Stimulated activated CD8-positive, alpha-beta memory T cell treated with anti-CD3 and anti-CD28 coated beads, Interleukin-7, amount 100 ng/mL, for 48 hours (primary cell): ENCODE measurements at regions not wholly inside any gene's neighbourhood (a gene's known extent, or its start where the extent isn't known, plus 50 kb on each side); places are given as distances from the start of the nearest gene placed in this dataset.
"Not testable (repeated sequence)": the region's sequence is repeated elsewhere in the genome, so short reads cannot be mapped to it uniquely, and the experiment has no call there.

ENCODE experiments used
- DNase-seq, 2 donors: peaks; one replicate each; pipeline ENCODE4 v3.0.0-alpha.2; 2020; ENCODE audit warnings: low read depth in 1 of 2; ENCODE audit errors: extremely low read depth in 1 of 2

DNA sequence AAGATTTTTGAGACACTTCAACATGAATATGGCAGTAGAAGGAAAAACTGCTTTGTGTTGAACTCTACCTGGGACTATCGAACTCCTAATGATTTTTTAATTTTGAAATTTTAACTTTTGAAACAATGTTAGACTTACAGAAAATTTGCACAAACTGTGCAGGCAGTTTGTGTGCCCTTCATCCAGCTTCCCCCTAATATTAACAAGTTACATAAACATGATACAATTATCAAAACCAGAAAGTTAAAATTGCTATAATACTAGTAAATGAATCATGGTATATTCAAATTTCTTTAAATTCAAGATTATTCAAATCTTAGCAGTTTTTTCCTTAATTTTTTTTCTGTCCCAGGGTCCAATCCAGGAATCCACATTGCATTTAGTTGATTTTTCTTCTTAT, 278.9 kb downstream of the ADGRL2 start:
- DNase-seq = no peak

GRCh38 chr1:82073659-82074058, 272.9 kb downstream of the ADGRL2 start:
- DNase-seq = no peak

DNA sequence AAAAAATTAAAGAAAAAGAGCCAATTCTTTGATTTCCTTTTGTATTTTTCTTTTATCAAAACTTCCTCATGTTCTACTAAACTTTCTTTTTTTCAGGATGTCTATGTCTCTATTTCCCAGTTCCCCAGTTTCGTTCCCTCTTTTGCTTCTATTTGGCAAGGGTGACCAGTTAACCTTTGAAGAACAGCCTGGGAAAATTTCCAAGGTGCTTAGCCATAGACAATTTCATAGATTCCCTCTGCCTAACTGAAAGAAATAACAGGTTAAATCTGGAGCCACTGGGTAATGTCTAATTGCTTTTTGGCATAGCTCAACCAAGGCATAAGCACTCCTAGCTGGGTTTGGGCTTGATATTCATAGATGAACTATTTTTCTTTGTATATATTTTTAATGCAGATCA, 272.3 kb downstream of the ADGRL2 start:
- DNase-seq = no peak

DNA sequence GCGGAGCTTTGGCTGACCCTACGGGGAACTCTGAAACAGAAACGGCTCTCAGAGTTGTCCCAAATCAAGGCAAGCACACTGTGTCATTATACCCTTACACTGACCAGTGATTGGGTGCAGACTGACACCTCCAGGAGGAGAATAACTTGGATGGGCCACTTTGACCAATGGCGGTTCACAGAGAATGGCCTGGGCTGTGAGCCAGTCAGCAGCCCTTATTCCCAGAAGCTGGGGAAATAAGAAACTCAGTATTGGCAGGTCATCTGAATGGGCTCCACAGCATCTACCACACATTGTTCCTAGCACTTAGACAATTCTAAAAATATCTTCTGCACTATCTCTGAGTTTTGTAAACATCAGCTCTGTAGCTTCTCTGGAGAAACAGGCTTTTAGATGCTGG, 265.2 kb downstream of the ADGRL2 start:
- no peak for DNase-seq

DNA sequence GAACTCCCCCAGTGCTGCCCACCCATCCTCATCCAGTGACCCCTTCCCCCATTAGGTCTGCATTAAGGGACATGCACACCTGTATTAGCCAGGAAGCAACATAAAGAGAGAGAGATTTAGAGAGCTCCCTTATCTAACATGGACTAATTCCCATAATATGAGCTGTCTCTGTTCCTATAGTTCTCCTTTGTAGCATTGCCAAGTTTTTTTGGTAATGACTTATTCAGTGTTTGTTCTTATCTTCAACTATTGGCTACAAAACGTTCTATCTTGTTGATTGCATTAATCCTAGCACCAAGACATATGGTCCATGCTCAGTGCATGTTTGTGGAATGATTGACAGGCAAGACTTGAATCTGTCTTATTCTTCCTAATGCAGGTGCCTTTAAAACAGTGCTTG, 264.0 kb downstream of the ADGRL2 start:
- DNase-seq = no peak

GRCh38 chr1:82062206-82062605, 261.5 kb downstream of the ADGRL2 start:
- no peak for DNase-seq

DNA sequence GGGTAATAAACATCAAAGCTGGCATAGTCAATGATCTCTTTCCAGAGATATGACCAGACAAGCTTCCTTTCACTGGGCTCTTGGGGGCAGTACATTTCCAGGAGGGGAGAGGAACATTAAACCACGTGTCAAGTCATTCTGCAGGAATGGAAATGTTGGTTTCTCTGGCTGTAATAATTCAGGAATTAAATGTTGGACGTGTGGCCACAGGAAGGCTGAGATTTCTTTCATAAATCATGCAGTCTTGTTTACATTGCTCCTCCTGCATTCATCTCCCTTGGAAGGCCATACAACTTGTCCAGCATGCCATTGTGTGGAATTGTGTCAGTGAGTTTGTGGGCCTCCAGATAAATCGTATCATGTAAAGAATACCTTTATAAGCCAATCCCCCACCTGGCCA, 259.2 kb downstream of the ADGRL2 start:
- DNase-seq = no peak

DNA sequence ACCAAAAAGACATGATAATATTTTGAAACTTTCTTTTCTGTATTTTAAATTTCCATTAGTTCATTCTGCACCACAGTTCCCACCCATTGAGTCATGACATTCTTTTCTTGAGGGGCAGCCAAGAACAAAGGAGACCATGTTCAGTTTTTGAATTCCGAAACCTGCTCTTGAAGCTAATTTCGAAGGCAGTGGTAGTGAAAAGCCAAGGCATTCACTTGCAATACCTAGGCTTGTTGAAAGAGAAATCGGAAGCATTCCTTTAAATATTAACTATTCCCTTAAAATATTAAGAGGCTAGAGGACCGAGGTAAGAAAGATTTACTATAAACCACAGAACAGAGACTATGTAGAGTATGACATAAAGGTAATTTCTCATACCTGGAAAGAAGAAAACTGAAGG, 256.3 kb downstream of the ADGRL2 start:
- DNase-seq = no peak

DNA sequence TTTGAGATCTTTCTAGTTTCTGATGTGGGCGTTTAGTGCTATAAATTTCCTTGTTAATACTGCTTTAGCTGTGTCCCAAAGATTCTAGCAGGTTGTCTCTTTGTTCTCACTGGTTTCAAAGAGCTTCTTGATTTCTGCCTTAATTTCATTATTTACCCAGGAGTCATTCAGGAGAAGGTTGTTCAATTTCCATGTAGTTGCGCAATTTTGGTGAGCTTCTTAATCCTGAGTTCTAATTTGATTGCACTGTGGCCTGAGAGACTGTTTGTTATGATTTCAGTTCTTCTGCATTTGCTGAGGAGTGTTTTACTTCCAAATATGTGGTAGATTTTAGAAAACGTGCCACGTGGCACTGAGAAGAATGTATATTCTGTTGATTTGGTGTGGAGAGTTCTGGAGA, 254.6 kb downstream of the ADGRL2 start:
- not testable (repeated sequence) for DNase-seq

DNA sequence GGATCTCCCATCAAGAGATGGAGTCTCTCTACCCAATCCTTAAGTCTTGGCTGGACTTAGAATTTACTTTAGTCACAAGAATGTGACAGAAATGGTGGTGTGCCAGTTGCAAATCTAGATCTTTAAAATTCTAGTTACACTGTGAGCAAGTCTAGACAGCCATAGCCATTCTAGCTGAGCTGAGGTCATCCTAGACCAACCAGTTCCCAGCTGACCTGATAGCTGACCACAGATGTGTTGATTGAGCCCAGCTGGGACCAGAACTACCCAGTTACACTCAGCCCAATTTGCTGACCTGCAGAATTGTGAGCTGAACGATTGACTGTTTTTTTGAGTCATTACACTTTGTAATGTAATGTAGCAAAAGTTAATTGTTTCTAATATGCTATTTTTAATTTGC, 251.8 kb downstream of the ADGRL2 start:
- no peak for DNase-seq

- no peak for DNase-seq
Observed at GRCh38 chr1:82048596-82048995, 247.9 kb downstream of the ADGRL2 start.

DNA sequence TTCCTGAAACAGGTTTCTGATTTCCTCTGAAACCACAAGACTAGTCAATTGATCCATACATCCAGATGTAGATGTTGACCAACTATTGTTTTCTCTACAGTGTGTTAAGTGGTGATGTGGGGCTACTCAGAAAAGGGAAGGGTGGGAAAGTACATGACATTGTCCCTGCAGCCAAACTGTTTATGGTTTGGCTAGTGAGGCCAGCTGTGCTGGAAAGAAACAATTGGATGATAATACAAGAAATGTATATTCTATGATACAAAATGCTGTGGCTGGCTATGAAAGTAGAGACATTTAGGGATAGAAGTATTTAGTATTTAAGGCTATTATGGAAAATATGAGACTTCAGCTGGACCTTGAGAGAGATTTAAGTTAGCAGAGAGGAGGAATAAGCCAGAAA, 244.5 kb downstream of the ADGRL2 start:
- no peak for DNase-seq

DNA sequence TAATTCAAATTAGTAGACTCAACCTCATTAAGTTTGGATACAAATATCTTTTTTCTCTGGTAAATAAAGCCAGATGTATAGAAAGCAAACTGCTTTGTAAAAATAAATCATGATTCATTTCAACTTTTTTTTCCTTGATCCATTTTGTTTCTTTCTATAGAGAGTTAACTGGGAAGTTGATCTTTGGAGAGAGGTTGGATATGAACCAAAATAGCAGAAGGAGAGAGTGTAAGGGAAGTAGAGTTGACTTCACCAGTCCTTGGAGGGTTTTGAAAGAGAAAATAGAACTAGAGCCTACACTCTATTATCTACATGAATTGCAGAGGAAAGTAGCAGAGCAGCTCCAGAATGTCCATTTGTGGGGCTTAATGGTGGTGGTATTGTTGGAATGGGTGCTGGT, 243.8 kb downstream of the ADGRL2 start:
- no peak for DNase-seq

DNA sequence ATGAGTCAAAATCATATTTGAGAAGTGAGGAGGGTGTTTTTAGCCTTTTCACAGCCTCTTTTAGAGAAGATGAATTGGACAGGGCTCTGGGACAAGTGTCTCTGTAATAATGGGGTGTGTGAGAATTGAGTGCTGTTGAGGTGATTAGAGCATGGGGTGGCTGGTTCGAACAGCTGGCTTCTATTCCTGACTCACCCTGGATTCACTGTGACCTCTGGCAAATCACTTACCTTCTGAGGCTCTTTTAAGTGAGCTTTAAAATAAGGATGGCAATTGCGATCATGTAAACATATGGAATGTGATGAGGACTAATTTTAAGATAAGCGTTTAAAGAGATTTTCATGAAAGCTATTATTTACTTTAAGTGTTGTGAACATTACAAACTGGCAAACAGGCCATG, 243.4 kb downstream of the ADGRL2 start:
- DNase-seq = no peak

- DNase-seq = no peak
Observed at GRCh38 chr1:82042306-82043060, 241.7 kb downstream of the ADGRL2 start.
